GM18517 (cell line): ENCODE measurements at regions not wholly inside any gene's neighbourhood (a gene's known extent, or its start where the extent isn't known, plus 50 kb on each side); places are given as distances from the start of the nearest gene placed in this dataset.
"Not testable (repeated sequence)": the region's sequence is repeated elsewhere in the genome, so short reads cannot be mapped to it uniquely, and the experiment has no call there.

ENCODE experiments used
- ATAC-seq: cut with Tn5 transposase; IDR thresholded peaks from one replicate; pipeline ENCODE4 v1.9.1; 2021; ENCODE audit warnings: mild to moderate bottlenecking, moderate library complexity; ENCODE audit not compliant: unreplicated experiment

- ATAC-seq = not testable (repeated sequence)
Measured at GRCh38 chr16:21333683-21334082, 55.6 kb upstream of the CRYM start.
